ENCODE measurements at regions not wholly inside any gene's neighbourhood (a gene's known extent, or its start where the extent isn't known, plus 50 kb on each side); places are given as distances from the start of the nearest gene placed in this dataset.

DNA sequence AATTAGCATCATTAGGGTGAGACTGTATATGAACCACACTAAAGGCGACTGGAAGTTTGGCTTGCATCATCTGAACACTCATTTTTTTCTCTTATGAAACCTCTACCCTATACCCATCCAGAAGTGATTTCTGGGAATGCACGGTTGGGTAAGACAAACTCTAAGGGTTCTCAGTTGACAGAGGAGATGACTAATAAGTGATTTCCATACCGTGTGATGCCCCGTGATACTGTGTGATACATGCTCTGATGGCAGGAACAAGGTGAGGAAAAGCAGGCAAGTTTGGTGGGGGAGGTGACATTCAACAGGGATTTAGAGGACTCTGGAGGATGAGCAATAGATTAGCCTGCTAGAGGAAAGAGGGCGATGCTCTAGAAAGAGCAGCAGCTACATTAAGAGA, 156.4 kb upstream of the CCL2 start:
- H3K27ac Mint-ChIP-seq (ENCODE audit: unreplicated experiment), result no peak overlapping the region
- H3K36me3 ChIP-seq (ENCODE audit: control insufficient read depth, insufficient read depth, low read length), result no peaks in the 10 kb centered on the region
- no peak for DNase-seq
- no peaks in the 10 kb centered on the region for H3K9me3 Mint-ChIP-seq (ENCODE audit: unreplicated experiment)
- TF ChIP-seq, protein P1, sequence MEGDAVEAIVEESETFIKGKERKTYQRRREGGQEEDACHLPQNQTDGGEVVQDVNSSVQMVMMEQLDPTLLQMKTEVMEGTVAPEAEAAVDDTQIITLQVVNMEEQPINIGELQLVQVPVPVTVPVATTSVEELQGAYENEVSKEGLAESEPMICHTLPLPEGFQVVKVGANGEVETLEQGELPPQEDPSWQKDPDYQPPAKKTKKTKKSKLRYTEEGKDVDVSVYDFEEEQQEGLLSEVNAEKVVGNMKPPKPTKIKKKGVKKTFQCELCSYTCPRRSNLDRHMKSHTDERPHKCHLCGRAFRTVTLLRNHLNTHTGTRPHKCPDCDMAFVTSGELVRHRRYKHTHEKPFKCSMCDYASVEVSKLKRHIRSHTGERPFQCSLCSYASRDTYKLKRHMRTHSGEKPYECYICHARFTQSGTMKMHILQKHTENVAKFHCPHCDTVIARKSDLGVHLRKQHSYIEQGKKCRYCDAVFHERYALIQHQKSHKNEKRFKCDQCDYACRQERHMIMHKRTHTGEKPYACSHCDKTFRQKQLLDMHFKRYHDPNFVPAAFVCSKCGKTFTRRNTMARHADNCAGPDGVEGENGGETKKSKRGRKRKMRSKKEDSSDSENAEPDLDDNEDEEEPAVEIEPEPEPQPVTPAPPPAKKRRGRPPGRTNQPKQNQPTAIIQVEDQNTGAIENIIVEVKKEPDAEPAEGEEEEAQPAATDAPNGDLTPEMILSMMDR (IDR thresholded peaks at IDR 0.05; ENCODE audit: insufficient read depth in 1 of 2, low read depth in 1 of 2, low read length in 1 of 2, severe bottlenecking in 1 of 2, unreplicated experiment in 1 of 2), result no peak
- H3K27me3 Mint-ChIP-seq (ENCODE audit: insufficient read depth, unreplicated experiment), result peaks cover 25% of the 10 kb centered on the region
- no peaks in the 10 kb centered on the region for H3K36me3 Mint-ChIP-seq (ENCODE audit: insufficient read depth, unreplicated experiment)
- no peaks in the 10 kb centered on the region for H3K4me1 ChIP-seq
- H3K4me3 ChIP-seq (ENCODE audit: low read depth, low read length), result no peak overlapping the region
- no peak overlapping the region for H3K4me3 Mint-ChIP-seq (ENCODE audit: unreplicated experiment)
- CTCF ChIA-PET, result no interaction called here
- H3K27me3 ChIP-seq (replicated peaks; ENCODE audit: control insufficient read depth, insufficient read depth, low read length), result no peaks in the 10 kb centered on the region
- intact Hi-C loops (cut with micrococcal nuclease; ENCODE audit: unreplicated experiment), result no loop called here
- no peaks in the 10 kb centered on the region for H3K9me3 ChIP-seq
- no peaks in the 10 kb centered on the region for H3K4me1 Mint-ChIP-seq (ENCODE audit: low read depth, unreplicated experiment)
- POLR2A ChIA-PET, result interaction anchor here (0.6 kb wide), 1 partner anchor 1163 kb away, joined by 3 read pairs; no protein-coding TSS in a partner anchor
- no TSS peak for BruUV-seq (replicated peaks)

DNA sequence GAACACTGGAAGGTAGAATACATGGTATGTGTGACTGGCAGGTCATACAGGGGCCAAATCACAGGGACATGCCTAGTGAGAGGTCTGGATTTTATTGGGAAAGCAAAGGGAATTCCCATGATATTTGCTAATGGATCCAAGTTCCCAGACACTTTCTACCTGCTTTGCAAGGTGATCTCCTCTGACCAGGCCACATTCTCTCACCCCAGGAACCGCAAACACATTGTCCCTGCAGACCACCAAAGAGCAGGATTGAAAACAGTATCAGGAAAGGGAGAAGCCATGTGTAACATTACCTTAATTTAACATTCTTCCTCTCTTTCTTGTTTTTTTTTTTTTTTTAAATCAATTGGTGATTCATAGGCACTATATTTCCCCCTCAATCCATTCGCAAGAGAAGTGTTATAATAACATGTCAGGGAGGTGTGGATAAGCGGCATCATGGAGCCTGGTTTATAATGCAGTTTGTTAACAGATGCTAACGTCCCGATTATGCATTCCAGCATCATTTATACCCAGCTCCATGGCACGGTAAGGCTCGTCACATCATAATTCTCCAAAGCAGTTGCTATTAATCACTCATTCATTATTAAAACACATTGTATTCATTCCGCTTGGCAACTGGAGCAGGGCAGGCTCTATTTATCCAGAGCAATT, 155.1 kb upstream of the CCL2 start:
- POLR2A ChIA-PET, result no interaction called here
- Histone ChIP-seq H3K27me3 (replicated peaks; ENCODE audit: control insufficient read depth, insufficient read depth, low read length) (no peaks in the 10 kb centered on the region), H3K4me3 (ENCODE audit: low read depth, low read length) (no peak overlapping the region), H3K9me3 (no peaks in the 10 kb centered on the region), H3K4me1 (no peaks in the 10 kb centered on the region), H3K36me3 (ENCODE audit: control insufficient read depth, insufficient read depth, low read length) (no peaks in the 10 kb centered on the region)
- peaks cover 25% of the 10 kb centered on the region for H3K27me3 Mint-ChIP-seq (ENCODE audit: insufficient read depth, unreplicated experiment)
- no peaks in the 10 kb centered on the region for H3K9me3 Mint-ChIP-seq (ENCODE audit: unreplicated experiment)
- DNase-seq, result no peak
- intact Hi-C loops (cut with micrococcal nuclease; ENCODE audit: unreplicated experiment), result no loop called here
- TF ChIP-seq, protein P1 (IDR thresholded peaks at IDR 0.05; ENCODE audit: insufficient read depth in 1 of 2, low read depth in 1 of 2, low read length in 1 of 2, severe bottlenecking in 1 of 2, unreplicated experiment in 1 of 2), result no peak
- no peaks in the 10 kb centered on the region for H3K36me3 Mint-ChIP-seq (ENCODE audit: insufficient read depth, unreplicated experiment)
- no peak overlapping the region for H3K4me3 Mint-ChIP-seq (ENCODE audit: unreplicated experiment)
- H3K27ac Mint-ChIP-seq (ENCODE audit: unreplicated experiment), result no peak overlapping the region
- BruUV-seq (replicated peaks), result no TSS peak
- H3K4me1 Mint-ChIP-seq (ENCODE audit: low read depth, unreplicated experiment), result no peaks in the 10 kb centered on the region
- CTCF ChIA-PET, result no interaction called here

GRCh38 chr17:34107019-34107418, 148.1 kb upstream of the CCL2 start:
- Mint-ChIP-seq H3K27me3 (ENCODE audit: insufficient read depth, unreplicated experiment) (peaks cover 23% of the 10 kb centered on the region), H3K4me1 (ENCODE audit: low read depth, unreplicated experiment) (no peaks in the 10 kb centered on the region), H3K4me3 (ENCODE audit: unreplicated experiment) (no peak overlapping the region), H3K9me3 (ENCODE audit: unreplicated experiment) (no peaks in the 10 kb centered on the region), H3K27ac (ENCODE audit: unreplicated experiment) (no peak overlapping the region), H3K36me3 (ENCODE audit: insufficient read depth, unreplicated experiment) (no peaks in the 10 kb centered on the region)
- Histone ChIP-seq H3K4me3 (ENCODE audit: low read depth, low read length) (no peak overlapping the region), H3K27me3 (replicated peaks; ENCODE audit: control insufficient read depth, insufficient read depth, low read length) (no peaks in the 10 kb centered on the region; the same call in 1 of the 2 replicates), H3K9me3 (no peaks in the 10 kb centered on the region), H3K4me1 (no peaks in the 10 kb centered on the region), H3K36me3 (ENCODE audit: control insufficient read depth, insufficient read depth, low read length) (no peaks in the 10 kb centered on the region)
- CTCF ChIA-PET, result no interaction called here
- TF ChIP-seq, protein P1 (IDR thresholded peaks at IDR 0.05; ENCODE audit: insufficient read depth in 1 of 2, low read depth in 1 of 2, low read length in 1 of 2, severe bottlenecking in 1 of 2, unreplicated experiment in 1 of 2), result no peak
- POLR2A ChIA-PET, result no interaction called here
- DNase-seq, result no peak
- intact Hi-C loops (cut with micrococcal nuclease; ENCODE audit: unreplicated experiment), result no loop called here
- no TSS peak for BruUV-seq (replicated peaks)
